Hepatocyte (in vitro differentiated cells): ENCODE measurements at regions not wholly inside any gene's neighbourhood (a gene's known extent, or its start where the extent isn't known, plus 50 kb on each side); places are given as distances from the start of the nearest gene placed in this dataset.

Source experiments
- CTCF ChIP-seq: fragments of 200-600 bp; sonication (generic); IDR thresholded peaks from 2 replicates; pipeline ENCODE4 v1.5.1; 2016; ENCODE audit warnings: antibody characterized with exemption, mild to moderate bottlenecking; ENCODE audit not compliant: poor library complexity
- EZH2phosphoT487 ChIP-seq: fragments of 200-600 bp; sonication (generic); IDR thresholded peaks from one replicate; pipeline ENCODE4 v1.6.1; 2018; ENCODE audit warnings: antibody characterized with exemption, mild to moderate bottlenecking, low read depth, moderate library complexity; ENCODE audit not compliant: unreplicated experiment, severe bottlenecking

DNA sequence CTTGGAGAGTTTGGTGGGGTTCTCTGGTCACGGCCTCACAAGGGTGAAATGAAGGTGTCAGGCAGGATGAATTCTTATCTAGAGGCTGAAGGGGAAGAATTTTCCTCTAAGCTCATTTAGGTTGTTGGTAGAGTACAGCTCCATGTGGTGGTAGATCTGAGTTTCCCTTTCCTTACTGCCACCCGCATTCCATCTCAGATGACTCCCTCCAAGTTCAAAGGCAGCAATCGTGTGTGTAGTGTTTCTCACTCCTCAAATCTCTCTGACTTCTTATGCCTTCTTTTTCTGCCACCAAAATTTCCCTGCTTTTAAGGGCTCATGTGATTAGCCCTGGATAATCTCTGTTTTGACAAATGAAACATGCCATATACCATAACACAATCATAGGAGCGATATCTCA is 135.5 kb upstream of the MYOCD start:
- TF ChIP-seq CTCF (no peak), EZH2phosphoT487 (no peak)
